ENCODE measurements at regions not wholly inside any gene's neighbourhood (a gene's known extent, or its start where the extent isn't known, plus 50 kb on each side); places are given as distances from the start of the nearest gene placed in this dataset.

- TF ChIP-seq CTCF (IDR thresholded peaks at IDR 0.05 in 4 of 5, conservative IDR thresholded peaks at IDR 0.05 in 1 of 5) (no peak), POLR2A (IDR thresholded peaks at IDR 0.05) (no peak)
Observed at GRCh38 chr7:65279795-65280194, 93.9 kb upstream of the ZNF92 start.

Measured in gastrocnemius medialis (tissue), 4 donors.